Left lung (tissue), 4 donors: ENCODE measurements at regions not wholly inside any gene's neighbourhood (a gene's known extent, or its start where the extent isn't known, plus 50 kb on each side); places are given as distances from the start of the nearest gene placed in this dataset.

Experiments used
- ATAC-seq: fragments of 200-7000 bp; cut with Tn5 transposase; one replicate; pipeline ENCODE4 v1.9.1; 2020; ENCODE audit warnings: moderate library complexity
- DNase-seq, 4 donors: peaks; one replicate each; pipeline ENCODE4 v3.0.0-alpha.2; 2013 to 2020
- H3K27ac ChIP-seq, 2 donors: fragments of 200-600 bp; sonication (generic) in 1 of 2; one replicate each; pipeline versions ENCODE4 v1.5.0 to v1.8.0; 2020 to 2021
- H3K27me3 ChIP-seq, 2 donors: fragments of 200-600 bp; sonication (generic) in 1 of 2; one replicate each; pipeline versions ENCODE4 v1.5.0 to v1.8.0; 2020 to 2021
- H3K36me3 ChIP-seq, 2 donors: fragments of 200-600 bp; sonication (generic) in 1 of 2; one replicate each; pipeline versions ENCODE4 v1.5.0 to v1.8.0; 2020 to 2021
- H3K4me1 ChIP-seq, 2 donors: fragments of 200-600 bp; one replicate each; pipeline ENCODE4 v1.8.0; 2021
- H3K4me3 ChIP-seq, 2 donors: fragments of 200-600 bp; sonication (generic) in 1 of 2; one replicate each; pipeline versions ENCODE4 v1.5.0 to v1.8.0; 2020 to 2021; ENCODE audit warnings: mild to moderate bottlenecking in 1 of 2
- H3K9me3 ChIP-seq, 2 donors: fragments of 200-600 bp; sonication (generic) in 1 of 2; one replicate each; pipeline versions ENCODE4 v1.5.0 to v1.8.0; 2020 to 2021
- CTCF ChIP-seq, 2 donors: fragments of 200-600 bp; sonication (generic) in 1 of 2; IDR thresholded peaks; one replicate each; pipeline versions ENCODE4 v1.5.0 to v1.8.0; 2021; ENCODE audit warnings: antibody characterized with exemption in 2 of 2
- intact Hi-C, 2 donors: fragments of 100-400 bp; cut with DNase I; formaldehyde crosslinking; loops; one replicate each; pipeline versions ENCODE4 v1.11.2 to v1.14.2; 2022
- donor health status: DM: no; HTN: yes; CAD: no.
- donor health status: DM: no; HTN: no; CAD: no.

- intact Hi-C loops, result no loop called here
- ATAC-seq, result no peak
- peak in 1 of 4 donors; percentile 10 for DNase-seq
- Histone ChIP-seq H3K36me3 (no peaks in the 10 kb centered on the region), H3K27ac (no peak overlapping the region), H3K27me3 (no peaks in the 10 kb centered on the region), H3K4me1 (no peaks in the 10 kb centered on the region), H3K9me3 (no peaks in the 10 kb centered on the region), H3K4me3 (no peak overlapping the region)
- no peak for TF ChIP-seq CTCF (IDR thresholded peaks at IDR 0.05)
These were observed 948.6 kb upstream of the EDIL3 start for GRCh38 chr5:85333276-85333675.

- intact Hi-C loops, result no loop called here
- Histone ChIP-seq H3K9me3 (no peaks in the 10 kb centered on the region), H3K4me1 (no peaks in the 10 kb centered on the region), H3K4me3 (no peak overlapping the region), H3K27me3 (no peaks in the 10 kb centered on the region), H3K36me3 (no peaks in the 10 kb centered on the region), H3K27ac (no peak overlapping the region)
- no peak for DNase-seq
- ATAC-seq, result no peak
- TF ChIP-seq CTCF (IDR thresholded peaks at IDR 0.05), result no peak
These were observed 952.8 kb upstream of the EDIL3 start for GRCh38 chr5:85337435-85337834.

GRCh38 chr5:85340790-85341189 is 956.1 kb upstream of the EDIL3 start:
- DNase-seq (no peak), ATAC-seq (no peak)
- H3K27me3 ChIP-seq, result no peaks in the 10 kb centered on the region
- H3K27ac ChIP-seq, result no peak overlapping the region
- intact Hi-C loops, result no loop called here
- no peak overlapping the region for H3K4me3 ChIP-seq
- H3K4me1 ChIP-seq, result no peaks in the 10 kb centered on the region
- H3K36me3 ChIP-seq, result no peaks in the 10 kb centered on the region
- TF ChIP-seq CTCF (IDR thresholded peaks at IDR 0.05), result no peak
- no peaks in the 10 kb centered on the region for H3K9me3 ChIP-seq

- no peaks in the 10 kb centered on the region for H3K9me3 ChIP-seq
- intact Hi-C loops, result no loop called here
- no peaks in the 10 kb centered on the region for H3K27me3 ChIP-seq
- no peaks in the 10 kb centered on the region for H3K4me1 ChIP-seq
- H3K36me3 ChIP-seq, result no peaks in the 10 kb centered on the region
- no peak for DNase-seq
- no peak overlapping the region for H3K27ac ChIP-seq
- H3K4me3 ChIP-seq, result no peak overlapping the region
- TF ChIP-seq CTCF (IDR thresholded peaks at IDR 0.05), result no peak
- no peak for ATAC-seq
These were observed 961.1 kb upstream of the EDIL3 start for GRCh38 chr5:85345818-85346217.

- ATAC-seq, result no peak
- intact Hi-C loops, result no loop called here
- TF ChIP-seq CTCF (IDR thresholded peaks at IDR 0.05), result no peak
- DNase-seq, result no peak
- Histone ChIP-seq H3K27ac (no peak overlapping the region), H3K27me3 (no peaks in the 10 kb centered on the region), H3K4me3 (no peak overlapping the region), H3K36me3 (no peaks in the 10 kb centered on the region), H3K4me1 (no peaks in the 10 kb centered on the region), H3K9me3 (no peaks in the 10 kb centered on the region)
These were observed 972.6 kb upstream of the EDIL3 start for GRCh38 chr5:85357309-85357708.
